Suppressor macrophage treated with lipopolysaccharide for 4 hours (primary cell): ENCODE measurements at regions not wholly inside any gene's neighbourhood (a gene's known extent, or its start where the extent isn't known, plus 50 kb on each side); places are given as distances from the start of the nearest gene placed in this dataset.

Source experiments
- DNase-seq: peaks from one replicate; pipeline ENCODE4 v3.0.0-alpha.2; 2020

DNA sequence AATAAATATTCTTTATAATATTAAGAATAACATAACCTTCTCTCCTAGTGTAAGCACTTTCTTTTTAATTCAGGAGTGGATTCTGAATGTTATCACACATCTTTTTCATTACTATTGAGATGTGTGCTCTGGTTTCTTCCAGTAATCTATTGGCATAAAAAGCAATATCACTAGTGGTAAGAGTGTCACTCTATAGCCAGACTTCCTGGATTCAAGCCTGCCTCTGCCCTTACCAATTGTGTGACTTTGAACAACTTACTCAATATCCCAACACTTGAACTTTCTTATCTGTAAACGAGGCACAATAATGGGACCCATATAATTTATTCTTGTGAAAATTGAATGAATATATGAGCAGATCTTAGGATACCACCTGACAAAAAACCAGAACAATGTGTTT is 71.0 kb downstream of the SEM1 start:
- no peak for DNase-seq

DNA sequence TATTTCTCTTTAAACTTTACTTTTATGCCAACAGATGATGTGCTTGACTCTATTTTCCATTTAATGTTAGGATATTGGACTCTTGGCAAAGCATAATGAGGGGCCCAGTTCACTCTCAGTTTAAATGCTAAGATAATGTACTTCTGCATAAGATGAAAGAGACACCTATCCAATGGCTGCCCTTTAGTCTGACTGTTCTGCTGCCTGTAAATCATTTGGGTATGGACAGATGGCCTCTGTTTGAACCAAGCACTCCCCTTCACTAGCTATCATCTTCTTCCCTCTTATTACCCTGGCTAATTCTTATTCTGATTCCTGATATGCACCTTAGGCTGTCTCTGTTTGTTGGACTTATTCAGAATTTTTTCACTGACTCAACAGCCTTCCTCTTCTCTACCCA is 72.1 kb downstream of the SEM1 start:
- no peak for DNase-seq

DNA sequence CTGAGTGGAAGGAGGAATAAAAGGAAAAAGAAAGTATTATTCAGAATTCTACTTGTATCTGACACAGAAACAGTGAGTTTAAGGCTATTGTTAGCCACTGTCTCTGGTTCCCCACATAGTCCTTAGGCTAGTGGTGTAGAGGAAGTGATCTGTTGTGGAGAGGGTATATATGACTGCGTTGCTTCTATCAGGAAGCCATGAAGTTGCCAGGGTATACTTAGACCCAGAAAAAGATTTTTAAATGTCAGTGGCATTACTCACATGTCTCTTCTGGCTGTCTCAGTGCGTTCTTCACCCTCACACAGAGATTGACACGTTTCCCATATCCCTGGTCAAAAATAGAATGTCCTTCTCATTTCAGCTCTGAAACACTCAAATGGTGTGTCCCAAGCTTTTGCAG is 72.7 kb downstream of the SEM1 start:
- DNase-seq: no peak

DNA sequence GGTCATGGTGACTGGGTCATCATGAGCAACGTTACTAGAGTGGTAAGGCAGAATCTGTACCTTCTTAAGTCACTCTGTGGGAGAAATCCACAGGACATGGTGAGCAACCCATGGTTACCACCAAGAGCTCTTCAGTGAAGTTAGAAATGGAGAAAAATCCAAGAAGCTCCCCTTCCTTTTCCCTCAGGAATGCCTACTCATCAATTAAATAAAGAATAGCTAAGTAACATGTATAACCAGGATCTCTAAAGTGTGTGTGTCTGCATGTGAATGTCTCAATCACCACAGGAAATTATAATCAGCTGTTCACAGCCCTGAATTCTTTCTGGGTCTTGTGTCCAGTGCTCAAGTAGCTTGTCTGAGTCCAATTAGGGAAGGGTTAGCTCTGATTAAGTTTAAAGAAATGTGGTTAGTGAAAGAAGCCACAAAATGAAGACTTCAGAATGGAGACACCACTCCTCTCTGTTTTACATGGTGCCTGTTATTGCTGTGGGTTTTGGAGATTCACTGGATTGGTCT is 73.2 kb downstream of the SEM1 start:
- no peak for DNase-seq

DNA sequence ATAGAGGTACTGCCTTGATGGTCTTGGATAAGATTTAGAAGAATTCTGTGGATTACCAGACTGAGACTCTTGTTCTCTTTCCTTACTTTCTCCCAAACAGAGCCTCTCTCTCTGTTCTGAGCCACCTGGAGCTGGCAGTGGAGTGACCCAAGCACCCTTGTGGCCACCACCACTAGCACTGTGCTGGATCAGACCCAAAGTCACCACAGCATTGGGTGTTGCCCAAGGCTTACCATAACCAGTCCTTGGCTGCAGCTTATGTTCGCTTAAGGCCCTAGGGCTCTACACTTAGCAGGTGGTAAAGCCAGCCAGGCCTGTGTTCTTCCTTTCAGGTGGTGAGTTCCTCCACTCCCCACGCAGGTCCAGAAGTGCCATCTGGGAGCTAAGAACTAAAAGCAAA is 79.8 kb downstream of the SEM1 start:
- no peak for DNase-seq

DNA sequence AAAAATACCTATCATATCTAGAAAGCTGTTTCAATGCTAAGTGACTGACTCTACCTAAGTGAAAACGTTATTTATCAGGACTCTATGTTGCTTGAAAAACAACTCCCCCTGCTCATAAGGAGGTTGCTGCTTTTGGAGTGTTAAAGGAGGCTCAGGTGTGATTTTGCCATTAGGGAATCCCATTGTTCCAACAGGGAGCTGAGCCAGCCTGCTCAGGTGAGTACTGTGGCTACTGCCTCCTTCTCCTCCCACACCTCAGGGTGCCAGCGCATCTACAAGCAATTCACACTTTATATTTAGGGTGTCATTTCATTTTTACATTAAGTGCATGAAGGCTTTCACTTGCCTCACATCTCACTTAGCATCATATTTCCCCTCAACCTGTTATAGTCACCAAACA is 84.7 kb downstream of the SEM1 start:
- no peak for DNase-seq

DNA sequence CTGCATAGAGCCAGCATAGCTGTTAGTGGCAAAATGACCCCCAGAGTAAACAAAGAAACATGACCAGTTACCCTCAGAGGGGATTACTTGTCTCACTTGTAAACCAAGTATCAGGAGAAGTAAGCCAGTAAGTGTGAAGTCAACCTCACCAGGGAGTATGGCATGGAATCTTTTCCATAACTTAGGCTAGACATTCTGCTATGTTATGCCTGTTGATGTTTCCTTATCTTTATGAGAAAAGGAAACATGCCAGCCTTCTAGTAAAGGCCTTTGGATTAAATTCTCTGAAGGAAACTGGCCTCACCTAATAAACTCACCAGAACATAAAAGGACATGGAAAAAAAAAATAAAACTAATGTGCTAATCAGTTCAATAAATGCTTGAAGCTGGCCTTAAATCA is 87.7 kb downstream of the SEM1 start:
- DNase-seq: no peak

DNA sequence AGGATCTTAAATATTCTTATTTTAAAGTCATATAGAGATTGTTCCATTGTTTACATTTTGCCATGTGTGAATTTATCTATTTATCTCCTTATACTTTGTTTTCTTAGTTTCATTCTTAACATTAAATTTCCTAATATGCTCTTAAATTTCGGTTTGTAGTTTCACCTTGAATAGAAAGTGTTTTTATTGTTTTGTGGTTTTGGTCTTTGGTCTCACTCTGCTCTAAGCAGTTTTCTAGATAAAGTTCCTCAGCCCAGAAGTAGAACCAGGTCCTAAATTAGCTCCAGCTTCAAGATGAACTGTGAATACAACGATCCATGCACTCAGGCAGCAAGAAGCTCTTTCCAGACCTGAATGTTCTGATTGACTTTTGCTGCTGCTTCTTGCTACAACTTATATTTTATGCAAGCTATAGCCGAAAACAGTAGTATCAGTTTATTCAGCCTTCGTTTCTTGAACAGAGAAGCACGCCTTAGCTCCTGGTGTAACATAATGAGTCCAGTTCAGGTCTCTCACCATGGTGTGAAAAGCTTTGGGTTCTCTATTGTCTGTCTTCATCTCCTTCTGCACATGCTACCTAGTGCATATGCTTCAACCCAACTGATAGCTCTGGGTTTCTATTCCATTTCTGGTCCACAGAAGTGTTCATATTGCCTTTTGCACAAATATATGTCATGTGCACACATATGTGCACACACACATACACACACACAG is 95.3 kb downstream of the SEM1 start:
- no peak for DNase-seq

DNA sequence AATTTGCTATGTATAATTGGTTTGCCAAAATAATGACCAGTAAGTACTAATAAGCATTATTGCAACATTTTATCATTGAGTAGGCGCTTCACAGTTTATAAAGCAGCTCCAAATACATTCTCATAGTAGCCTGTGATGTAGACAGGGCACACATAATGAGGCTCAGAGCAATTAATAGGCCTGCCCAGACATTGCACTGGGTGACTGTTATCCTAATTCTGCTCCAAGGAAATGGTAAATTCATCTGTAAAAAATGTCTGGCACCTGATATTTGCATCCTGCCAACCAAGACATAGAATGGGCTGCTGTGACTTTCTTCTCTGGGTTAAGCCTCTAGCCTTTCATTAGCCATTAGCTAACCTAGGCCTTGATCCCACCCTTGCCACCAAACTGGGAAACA is 97.6 kb downstream of the SEM1 start:
- DNase-seq: no peak

DNA sequence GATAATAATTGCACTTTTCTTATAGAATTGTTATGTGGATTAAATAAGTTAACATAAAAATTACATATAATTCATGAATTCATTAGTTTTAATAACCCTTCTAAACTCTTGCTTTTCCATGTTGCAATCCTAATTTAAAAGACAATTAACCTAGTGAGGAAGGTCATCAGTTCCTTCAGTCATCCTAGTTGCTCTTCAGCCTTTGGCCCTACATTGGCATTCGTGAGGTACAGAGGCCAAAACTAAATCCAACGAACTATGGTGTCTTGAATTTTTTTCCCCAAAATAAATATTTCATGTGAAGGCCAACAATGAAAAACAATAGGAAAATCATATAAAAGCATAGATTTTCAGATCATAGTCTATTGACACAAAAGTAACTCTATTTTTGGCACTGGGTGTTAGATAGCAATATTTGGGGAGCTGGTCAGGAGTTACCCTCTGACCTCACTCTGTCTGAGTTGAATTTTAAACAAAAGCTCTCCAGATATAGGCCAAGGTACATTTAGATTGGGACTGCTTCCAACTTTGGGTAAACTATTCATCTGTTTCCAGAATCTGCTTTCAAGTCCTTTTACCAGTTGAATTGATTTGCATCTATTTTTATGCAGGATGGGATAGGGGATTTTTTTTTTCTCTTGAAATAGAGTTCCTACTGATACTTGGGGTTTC is 104.5 kb downstream of the SEM1 start:
- no peak for DNase-seq

DNA sequence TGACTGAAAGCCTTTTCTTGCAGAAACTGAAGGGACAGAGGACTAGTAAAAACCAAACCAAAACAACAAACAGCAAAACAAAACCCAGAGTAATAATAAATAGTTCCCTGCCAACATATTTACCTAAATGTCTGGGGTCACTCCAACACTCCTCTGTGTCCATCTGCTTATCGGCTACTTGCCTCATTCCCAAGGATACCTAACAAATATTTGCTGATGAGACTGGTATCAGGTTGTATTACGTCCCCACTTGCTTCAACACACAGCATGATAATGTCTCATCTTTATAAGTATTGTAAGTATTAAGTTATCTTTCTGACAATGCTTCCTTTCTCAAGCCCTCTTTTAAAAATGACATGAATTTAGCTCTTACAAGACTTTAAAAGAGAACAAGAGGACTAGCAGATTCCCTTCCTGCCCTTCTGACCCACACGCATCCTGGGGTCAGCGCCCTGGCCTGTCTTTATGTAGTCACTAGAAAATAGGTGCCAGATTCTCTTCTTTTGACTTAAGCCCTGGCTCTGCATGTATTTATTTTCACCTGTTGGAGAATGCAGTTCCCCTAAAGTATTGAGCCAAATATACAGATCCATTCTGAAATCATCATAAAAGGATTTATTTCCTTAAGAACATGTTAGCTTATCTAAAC is 110.2 kb downstream of the SEM1 start:
- no peak for DNase-seq

DNA sequence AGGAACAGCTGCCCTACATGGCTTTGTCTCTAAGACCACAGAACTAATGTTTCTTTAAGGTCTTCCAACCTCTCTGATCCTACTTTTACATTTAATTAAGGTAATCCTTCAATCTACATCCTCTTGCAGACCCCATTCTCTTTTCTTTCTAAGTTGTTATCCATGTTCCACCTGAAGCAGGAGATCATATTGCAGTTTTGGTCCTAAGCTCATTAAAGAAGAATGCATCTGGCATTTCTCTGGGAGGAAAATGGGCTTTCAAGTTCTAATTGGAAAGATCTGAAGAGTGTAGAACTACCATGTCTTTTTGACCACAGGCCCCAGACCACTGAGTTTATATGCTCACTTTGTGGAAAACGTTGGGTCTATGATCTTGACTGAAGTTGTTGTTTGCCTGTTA is 111.2 kb downstream of the SEM1 start:
- no peak for DNase-seq

DNA sequence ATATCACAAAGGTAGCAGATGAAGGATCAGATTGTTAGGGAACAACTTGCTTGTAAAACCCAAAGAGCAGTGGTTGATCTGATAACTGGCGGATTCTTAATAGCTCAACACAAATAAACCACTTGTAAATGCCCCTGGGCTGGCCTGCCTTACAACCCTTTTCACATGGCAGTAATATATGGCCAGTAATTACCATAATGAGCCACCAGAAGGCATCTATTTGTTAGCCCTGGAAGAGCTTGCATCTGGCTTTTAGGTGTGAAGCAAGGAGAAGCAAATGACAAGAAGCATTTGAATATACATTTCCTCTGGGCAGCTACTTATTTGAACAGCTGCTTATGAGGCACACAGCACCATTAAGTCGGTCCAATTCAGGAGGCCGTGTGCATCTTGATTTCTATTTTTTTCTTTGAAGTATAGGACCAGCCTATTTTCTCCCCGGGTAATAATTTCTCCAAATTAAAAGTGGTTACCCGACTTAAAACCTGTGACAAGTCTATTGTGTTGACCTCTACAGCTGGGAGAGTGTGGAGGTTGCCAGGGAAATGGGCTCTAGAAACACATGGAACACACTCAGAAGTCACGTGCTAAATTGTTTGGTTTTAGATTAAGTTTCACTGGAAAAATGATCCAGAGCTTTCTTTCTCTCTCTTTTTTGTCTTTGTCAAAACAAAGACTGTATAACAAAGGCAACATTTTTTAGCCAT is 113.4 kb downstream of the SEM1 start:
- DNase-seq: peak; percentile 2

DNA sequence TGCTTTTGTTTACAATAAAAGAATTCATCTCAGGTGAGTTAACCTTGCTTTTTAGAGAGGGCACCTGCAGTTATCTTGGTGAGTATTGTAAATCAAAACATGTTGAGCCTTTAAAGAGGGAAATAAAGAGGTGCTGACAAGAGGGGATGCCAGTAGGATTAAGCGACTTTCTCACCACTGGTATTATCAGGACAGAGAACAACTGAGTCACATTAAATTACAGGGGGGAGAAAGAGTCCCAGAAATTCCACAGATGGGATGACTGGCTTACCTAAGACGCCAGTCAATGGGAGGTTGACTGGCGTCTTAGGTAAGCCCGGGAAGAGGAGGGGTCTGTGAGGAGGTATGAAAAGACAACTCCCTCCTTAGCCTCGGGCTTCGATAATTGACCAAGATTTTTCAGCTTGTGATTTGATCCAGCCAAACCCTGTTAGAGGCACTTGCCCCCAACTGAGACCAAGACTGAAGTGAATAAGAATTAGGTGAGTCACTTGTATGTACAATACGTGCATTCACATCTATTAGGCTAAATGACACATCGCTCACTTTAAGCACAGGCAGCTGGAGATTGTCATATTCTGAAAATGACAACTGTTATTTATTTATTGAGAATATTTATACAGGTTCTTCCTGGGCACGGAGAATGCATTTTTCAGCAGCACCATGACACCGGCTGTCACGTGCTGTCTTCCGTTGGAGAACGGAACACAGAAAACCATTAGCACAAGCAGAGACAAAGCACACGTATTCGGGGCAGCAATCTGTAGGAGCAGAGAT is 117.6 kb downstream of the SEM1 start:
- DNase-seq: no peak

DNA sequence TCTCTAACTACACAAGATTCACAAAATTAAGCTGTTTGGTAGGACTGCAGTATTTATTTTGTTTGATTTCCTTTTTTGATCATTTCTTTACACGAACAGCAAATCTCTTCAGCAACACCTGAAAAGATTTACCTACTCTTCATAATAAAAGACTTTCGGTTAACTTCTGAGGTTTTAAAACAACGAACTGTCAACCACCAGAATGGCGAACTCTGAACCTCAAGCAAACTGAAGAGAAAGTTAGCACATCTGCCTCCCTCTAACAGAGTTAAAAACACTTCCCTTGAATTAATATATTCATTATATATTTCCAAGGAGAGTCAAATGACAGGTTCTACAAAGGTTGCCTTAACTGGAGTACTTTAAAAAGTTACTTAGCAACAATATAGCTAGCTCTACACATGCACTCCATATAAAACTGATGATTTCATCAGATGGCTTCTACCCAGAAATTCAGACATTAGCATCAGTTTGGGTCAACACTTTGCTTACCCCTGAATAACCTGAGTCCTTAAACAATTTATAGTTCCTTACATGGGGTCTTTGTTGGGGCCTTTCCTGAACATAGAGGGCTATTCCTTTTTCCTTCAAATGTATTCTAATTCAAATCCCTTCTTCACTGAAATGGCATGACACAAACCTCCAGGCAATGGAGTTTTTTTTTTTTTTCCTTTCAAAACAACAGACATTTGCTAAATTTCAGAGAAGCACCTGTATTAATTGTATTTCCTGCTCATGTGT is 118.3 kb downstream of the SEM1 start:
- DNase-seq: no peak

DNA sequence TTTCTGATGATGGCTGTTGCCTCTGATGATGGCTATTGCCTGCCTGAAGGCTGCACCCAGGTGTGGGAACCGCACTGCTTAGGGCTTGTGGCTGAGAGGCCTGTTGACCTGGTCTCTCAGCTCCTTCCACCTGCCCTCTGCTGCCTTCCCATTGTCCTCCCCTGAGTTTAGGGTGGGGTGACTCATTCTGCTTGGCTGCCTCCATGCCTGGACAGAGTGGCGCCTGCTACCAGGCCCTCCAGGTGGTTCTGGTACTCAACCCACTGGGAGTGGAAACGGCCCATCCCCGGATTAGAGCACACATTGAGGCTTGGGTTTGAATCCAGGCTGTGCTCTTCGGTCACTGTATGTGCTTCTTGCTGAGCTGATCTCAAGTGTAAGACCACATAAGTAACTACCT is 120.6 kb downstream of the SEM1 start:
- no peak for DNase-seq

DNA sequence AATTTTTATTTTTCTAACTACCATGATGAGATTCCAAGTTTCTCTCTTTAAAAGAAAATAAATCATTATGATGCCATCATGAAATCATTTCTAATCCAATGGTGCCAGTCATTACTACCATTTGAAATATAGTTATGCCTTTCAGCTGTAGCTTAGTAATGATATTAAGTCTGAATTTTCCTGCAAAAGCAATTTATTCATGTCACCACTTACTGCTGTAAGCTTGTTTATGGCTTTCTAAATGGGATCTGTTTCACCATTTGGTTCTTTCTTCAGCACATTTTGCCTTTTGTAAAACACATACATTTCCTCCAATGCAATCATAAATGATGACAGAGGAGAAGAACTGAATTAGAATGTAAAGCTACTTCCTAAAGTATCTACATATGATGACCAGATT is 130.5 kb downstream of the SEM1 start:
- no peak for DNase-seq

DNA sequence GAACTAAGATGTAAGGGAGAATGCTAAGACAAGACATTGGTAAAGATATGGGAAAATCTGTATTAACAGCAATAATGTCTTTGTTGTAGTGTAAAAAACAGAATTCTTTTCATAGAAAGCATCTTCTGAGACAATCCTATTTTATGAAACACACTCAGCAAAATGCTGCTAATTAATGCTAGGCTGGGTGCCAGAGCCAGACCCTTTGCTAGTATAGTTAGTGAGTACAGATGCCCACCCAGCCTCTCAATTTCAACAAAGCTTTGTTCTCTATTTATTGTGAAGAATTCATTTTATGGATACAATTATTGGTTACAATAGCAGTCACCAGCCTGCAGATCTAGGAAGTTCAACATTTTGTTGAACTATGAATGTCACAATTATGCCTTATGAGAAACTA is 131.0 kb downstream of the SEM1 start:
- DNase-seq: no peak

DNA sequence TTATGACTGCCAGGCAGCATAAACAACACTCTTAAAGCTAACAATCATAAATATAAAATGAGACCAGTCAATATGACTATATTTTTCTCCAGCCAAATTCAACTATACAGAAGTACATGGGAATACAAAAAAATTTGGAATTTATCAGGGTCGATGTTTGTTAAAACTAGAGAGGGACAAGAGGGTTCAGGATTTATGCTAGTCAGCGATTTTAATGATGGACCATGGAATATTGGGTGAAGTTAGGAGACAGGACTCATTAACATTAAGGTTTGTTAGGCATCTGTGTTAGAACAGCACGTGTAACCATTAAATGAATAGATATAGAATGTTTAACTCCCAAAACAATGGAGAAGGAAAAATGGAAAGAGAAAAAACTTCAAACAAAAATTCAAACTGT is 146.2 kb downstream of the SEM1 start:
- no peak for DNase-seq

DNA sequence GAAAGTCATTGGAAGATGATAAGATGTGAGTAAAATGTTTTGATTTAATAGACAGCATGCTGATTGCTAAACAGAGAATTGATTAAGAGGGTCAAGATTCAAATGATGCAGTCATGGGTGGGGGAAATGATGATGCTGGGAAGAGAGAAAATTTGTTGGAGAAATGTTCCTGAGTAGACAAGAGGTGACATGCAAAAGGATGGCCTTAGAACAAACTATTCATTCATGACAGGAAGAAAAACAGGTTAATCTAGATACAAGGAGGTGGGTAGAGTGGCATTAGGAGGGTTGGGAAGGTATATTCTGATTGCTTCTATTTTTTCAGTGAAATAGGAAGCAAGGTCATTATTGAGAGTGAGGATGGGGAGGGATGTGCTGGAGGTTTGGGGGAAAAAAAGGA is 146.7 kb downstream of the SEM1 start:
- DNase-seq: no peak

DNA sequence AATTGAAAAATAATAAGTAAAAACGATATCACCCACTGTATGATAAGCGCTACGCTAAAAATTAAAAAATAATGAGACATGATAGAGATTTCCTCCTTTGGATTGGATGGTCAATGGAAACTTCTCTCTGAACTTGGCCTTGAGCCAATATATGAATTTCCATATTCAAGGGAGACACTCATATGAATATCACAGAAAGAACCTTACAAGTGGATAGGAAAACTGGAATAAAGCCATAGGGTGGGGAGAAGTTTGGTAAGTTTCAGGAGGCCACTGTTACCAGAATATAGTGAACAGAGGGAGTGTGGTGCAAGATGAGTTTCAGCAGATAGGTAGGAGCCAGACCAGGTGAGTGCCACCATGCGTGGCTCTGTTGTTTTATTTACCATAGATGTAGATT is 147.2 kb downstream of the SEM1 start:
- no peak for DNase-seq

DNA sequence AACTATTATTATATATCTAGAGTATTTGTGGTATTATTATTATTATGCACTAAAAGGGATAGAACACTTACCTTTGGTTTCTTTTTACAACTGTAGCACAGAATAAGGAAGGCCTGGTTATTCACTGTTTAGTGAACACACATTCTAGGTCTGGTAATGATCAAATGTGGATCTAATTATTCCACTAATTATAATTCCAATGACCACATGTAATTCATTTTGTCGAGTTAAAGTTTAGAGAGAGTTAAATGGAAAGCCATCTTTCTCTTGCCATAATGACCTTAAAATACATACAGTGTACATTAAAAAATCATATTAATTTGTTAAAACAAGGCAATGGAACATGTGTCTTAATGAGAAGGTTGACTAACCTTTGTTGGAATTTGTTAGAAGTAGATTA is 147.8 kb downstream of the SEM1 start:
- no peak for DNase-seq
